ENCODE measurements at regions not wholly inside any gene's neighbourhood (a gene's known extent, or its start where the extent isn't known, plus 50 kb on each side); places are given as distances from the start of the nearest gene placed in this dataset.

DNA sequence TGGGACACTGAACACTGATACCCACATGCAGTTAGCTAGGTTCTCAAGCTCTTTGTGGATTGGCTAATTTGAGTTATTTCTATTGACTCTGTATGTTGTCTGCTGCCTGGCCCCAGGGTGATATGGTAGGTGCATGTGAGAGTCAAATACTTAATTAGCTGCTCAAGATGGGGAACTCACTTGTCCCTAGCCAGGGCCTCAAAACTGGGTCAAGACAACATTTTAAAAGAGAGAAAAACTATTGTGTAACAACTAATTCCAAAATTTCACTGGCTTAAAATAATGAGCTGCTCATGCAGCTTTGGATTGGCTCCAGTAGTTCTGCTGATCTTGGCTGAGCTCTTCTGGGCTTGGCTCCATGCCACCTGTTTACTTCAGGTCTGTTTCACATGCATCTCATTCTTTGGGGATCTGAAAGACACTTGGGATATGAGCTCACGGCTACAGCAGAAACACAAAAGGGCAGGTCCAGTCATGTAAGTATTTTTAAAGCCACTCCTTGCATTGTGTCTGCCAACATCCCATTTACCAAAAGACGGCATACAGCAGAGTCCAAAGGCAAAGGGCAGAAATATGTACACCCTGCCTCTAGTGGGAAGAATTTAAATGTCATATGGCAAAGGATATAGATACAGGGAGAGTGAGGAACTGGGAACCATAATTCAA lies 716.8 kb downstream of the SUCLG1 start:
- Histone ChIP-seq H3K4me3 (no peak overlapping the region), H3K4me1 (no peaks in the 10 kb centered on the region), H3K36me3 (no peaks in the 10 kb centered on the region), H3K27me3 (no peaks in the 10 kb centered on the region), H3K9me3 (no peaks in the 10 kb centered on the region), H3K9ac (ENCODE audit: low read depth in 2 of 2, low read length in 2 of 2) (no peak overlapping the region), H3K27ac (no peak overlapping the region)
- TF ChIP-seq, protein P1, sequence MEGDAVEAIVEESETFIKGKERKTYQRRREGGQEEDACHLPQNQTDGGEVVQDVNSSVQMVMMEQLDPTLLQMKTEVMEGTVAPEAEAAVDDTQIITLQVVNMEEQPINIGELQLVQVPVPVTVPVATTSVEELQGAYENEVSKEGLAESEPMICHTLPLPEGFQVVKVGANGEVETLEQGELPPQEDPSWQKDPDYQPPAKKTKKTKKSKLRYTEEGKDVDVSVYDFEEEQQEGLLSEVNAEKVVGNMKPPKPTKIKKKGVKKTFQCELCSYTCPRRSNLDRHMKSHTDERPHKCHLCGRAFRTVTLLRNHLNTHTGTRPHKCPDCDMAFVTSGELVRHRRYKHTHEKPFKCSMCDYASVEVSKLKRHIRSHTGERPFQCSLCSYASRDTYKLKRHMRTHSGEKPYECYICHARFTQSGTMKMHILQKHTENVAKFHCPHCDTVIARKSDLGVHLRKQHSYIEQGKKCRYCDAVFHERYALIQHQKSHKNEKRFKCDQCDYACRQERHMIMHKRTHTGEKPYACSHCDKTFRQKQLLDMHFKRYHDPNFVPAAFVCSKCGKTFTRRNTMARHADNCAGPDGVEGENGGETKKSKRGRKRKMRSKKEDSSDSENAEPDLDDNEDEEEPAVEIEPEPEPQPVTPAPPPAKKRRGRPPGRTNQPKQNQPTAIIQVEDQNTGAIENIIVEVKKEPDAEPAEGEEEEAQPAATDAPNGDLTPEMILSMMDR (IDR thresholded peaks at IDR 0.05), result no peak
- no peak for DNase-seq
- intact Hi-C loops (cut with DNase I), result no loop called here

DNA sequence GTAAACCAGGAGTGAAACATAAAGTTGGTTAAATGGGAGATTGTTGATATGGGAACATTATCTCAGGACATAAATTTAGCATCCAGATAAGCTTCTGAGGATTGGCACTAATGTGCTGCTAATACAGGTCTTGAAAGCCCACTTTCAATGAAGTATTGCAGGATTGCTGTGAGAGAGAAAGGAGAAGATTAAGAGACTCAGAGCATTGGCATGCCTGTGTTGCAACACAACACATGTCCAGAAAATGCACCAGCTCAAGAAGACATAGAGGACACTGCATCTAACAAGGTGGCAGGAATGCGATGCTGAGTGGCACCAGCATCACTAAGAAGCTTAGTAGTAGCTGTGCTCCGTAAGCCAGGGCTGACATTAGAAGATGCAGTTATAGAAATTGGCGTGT lies 728.9 kb downstream of the SUCLG1 start:
- H3K4me1 ChIP-seq, result no peaks in the 10 kb centered on the region
- no peak for DNase-seq
- H3K4me3 ChIP-seq, result no peak overlapping the region
- intact Hi-C loops (cut with DNase I), result no loop called here
- TF ChIP-seq, protein P1 (IDR thresholded peaks at IDR 0.05), result no peak
- H3K27ac ChIP-seq, result no peak overlapping the region
- no peak overlapping the region for H3K9ac ChIP-seq (ENCODE audit: low read depth in 2 of 2, low read length in 2 of 2)
- no peaks in the 10 kb centered on the region for H3K9me3 ChIP-seq
- no peaks in the 10 kb centered on the region for H3K27me3 ChIP-seq
- no peaks in the 10 kb centered on the region for H3K36me3 ChIP-seq

DNA sequence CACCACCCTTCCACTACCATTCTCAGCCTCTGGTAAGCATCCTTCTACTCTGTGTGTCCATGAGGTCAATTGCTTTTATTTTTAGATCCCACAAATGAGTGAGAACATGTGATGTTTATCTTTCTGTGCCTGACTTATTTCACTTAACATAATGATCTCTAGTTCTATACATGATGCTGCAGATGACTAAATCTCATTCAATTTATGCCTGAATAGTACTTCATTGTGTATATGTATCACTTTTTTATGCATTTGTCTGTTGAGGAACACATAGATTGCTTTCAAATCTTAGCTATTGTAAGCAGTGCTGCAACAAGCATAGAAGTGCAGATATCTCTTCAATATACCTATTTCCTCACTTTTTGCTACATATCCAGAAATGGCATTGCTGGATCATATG lies 733.3 kb downstream of the SUCLG1 start:
- DNase-seq, result no peak
- TF ChIP-seq, protein P1 (IDR thresholded peaks at IDR 0.05), result no peak
- Histone ChIP-seq H3K27ac (no peak overlapping the region), H3K9ac (ENCODE audit: low read depth in 2 of 2, low read length in 2 of 2) (no peak overlapping the region), H3K9me3 (no peaks in the 10 kb centered on the region), H3K36me3 (no peaks in the 10 kb centered on the region), H3K4me3 (no peak overlapping the region), H3K27me3 (no peaks in the 10 kb centered on the region), H3K4me1 (no peaks in the 10 kb centered on the region)
- intact Hi-C loops (cut with DNase I), result no loop called here

DNA sequence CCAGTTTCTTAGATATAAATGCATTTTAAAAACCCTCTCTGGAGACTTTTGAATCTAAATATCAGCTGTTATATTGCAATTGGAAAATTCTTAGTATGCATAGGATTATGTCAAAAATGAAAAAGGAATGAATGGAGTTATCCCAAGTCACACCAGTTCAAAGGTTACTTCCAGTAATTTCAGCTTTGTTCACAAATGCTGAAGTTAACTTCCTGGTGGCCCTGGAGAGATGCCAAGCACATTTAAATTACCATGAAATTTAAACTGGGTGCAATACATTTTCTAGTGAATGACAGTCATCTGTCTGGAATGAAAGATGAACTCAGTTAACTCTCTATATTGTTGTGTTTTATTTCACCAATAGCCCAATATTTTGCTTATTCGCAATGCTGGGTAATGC lies 753.9 kb downstream of the SUCLG1 start:
- H3K27ac ChIP-seq, result no peak overlapping the region
- no peak overlapping the region for H3K9ac ChIP-seq (ENCODE audit: low read depth in 2 of 2, low read length in 2 of 2)
- no peaks in the 10 kb centered on the region for H3K4me1 ChIP-seq
- intact Hi-C loops (cut with DNase I), result no loop called here
- no peaks in the 10 kb centered on the region for H3K27me3 ChIP-seq
- no peak overlapping the region for H3K4me3 ChIP-seq
- H3K9me3 ChIP-seq, result no peaks in the 10 kb centered on the region
- TF ChIP-seq, protein P1 (IDR thresholded peaks at IDR 0.05), result no peak
- DNase-seq, result peak; percentile 41
- no peaks in the 10 kb centered on the region for H3K36me3 ChIP-seq

DNA sequence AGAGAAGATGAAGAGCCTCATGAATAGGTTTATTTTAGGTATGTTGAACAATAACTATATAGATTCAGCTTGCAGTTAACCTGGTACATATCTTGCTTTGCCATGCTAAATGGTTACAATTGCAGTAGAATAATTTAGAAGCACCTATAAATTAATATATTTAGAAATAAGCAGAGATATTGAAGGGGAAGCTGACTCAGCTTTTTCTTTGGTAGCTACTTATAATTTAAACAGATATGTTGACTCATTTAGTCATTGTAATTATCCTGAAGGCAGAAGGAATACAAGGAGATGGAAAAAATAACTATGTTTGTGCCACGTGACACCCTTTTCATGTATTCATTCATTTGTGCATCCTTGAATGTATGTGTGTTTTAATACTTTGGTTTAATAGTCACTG lies 755.5 kb downstream of the SUCLG1 start:
- intact Hi-C loops (cut with DNase I), result no loop called here
- H3K36me3 ChIP-seq, result no peaks in the 10 kb centered on the region
- TF ChIP-seq, protein P1 (IDR thresholded peaks at IDR 0.05), result no peak
- no peaks in the 10 kb centered on the region for H3K4me1 ChIP-seq
- no peak overlapping the region for H3K4me3 ChIP-seq
- no peak overlapping the region for H3K27ac ChIP-seq
- H3K9me3 ChIP-seq, result no peaks in the 10 kb centered on the region
- no peaks in the 10 kb centered on the region for H3K27me3 ChIP-seq
- H3K9ac ChIP-seq (ENCODE audit: low read depth in 2 of 2, low read length in 2 of 2), result no peak overlapping the region
- DNase-seq, result no peak
